ENCODE measurements at regions not wholly inside any gene's neighbourhood (a gene's known extent, or its start where the extent isn't known, plus 50 kb on each side); places are given as distances from the start of the nearest gene placed in this dataset.

DNA sequence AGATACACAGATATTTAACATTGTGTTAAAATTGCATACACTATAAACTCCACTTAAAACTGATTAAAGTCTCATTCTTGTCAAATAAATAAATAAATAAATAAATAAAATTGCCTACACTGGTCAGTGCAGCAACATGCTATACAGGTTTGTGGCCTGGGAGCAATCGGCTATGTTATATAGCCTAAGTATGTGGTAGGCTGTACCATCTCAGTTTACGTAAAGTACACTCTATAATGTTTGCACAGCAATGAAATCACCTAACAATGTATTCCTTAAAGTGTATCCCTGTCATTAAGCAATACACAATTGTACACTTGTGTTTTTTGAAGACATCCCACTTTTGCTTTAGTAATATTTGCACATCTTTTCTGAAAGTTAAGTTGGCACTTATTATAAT is 337.7 kb upstream of the SETBP1 start:
- no peak overlapping the region for H3K27ac ChIP-seq (ENCODE audit: control insufficient read depth, insufficient read depth, low read length)

DNA sequence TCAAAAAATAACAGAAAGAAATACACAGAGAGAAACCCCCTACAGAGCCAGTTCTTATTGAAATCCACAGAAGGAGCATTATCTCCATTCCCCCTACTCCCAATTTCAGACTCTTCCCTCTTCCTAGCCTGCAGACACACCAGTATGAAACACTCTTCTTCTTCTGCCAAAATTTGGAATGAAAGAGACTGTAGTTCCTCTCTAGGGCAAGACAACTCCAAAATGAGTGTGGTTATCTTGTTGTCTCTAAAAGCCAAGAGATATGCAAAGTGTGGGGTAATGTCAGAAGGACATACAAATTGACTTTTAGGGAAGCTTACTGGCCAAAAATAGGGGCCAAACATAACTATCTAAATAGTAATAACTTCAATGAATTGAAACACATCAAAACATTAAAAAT is 337.1 kb upstream of the SETBP1 start:
- H3K79me2 ChIP-seq (ENCODE audit: control insufficient read depth, insufficient read depth, low read length) = no peaks in the 10 kb centered on the region
- H4K20me1 ChIP-seq (ENCODE audit: control insufficient read depth, extremely low read depth, insufficient read depth, low read length) = no peaks in the 10 kb centered on the region
- FAIRE-seq = no peak
- H3K4me2 ChIP-seq (ENCODE audit: control insufficient read depth, extremely low read depth, insufficient read depth, low read depth, low read length) = no peak overlapping the region
- H3K4me3 ChIP-seq (ENCODE audit: control insufficient read depth in 2 of 3, extremely low read depth in 1 of 3, insufficient read depth in 2 of 3, low read depth in 1 of 3, low read length in 3 of 3) = no peak overlapping the region
- H2AFZ ChIP-seq (ENCODE audit: control insufficient read depth, low read length) = no peak overlapping the region
- no peaks in the 10 kb centered on the region for H3K36me3 ChIP-seq (ENCODE audit: control insufficient read depth in 2 of 2, extremely low read depth in 1 of 2, insufficient read depth in 2 of 2, low read length in 2 of 2)
- H3K27me3 ChIP-seq (ENCODE audit: control insufficient read depth, extremely low read depth, insufficient read depth, low read length) = no peaks in the 10 kb centered on the region
- dilution Hi-C loops (cut with MboI; ENCODE audit: extremely low pct_ligation_motif_present, low sequenced_read_pairs) = no loop called here
- H3K9me3 ChIP-seq (ENCODE audit: control insufficient read depth, low read depth, low read length) = no peaks in the 10 kb centered on the region
- peaks cover 16% of the 10 kb centered on the region for H3K4me1 ChIP-seq (ENCODE audit: control insufficient read depth, extremely low read depth, insufficient read depth, low read length)
- no peak overlapping the region for H3K9ac ChIP-seq (ENCODE audit: control insufficient read depth, extremely low read depth, insufficient read depth, low read length)
- DNase-seq (ENCODE audit: low read depth, low spot score) = no peak
- no peak overlapping the region for H3K27ac ChIP-seq (ENCODE audit: control insufficient read depth, insufficient read depth, low read length)
- TF ChIP-seq, protein P1, sequence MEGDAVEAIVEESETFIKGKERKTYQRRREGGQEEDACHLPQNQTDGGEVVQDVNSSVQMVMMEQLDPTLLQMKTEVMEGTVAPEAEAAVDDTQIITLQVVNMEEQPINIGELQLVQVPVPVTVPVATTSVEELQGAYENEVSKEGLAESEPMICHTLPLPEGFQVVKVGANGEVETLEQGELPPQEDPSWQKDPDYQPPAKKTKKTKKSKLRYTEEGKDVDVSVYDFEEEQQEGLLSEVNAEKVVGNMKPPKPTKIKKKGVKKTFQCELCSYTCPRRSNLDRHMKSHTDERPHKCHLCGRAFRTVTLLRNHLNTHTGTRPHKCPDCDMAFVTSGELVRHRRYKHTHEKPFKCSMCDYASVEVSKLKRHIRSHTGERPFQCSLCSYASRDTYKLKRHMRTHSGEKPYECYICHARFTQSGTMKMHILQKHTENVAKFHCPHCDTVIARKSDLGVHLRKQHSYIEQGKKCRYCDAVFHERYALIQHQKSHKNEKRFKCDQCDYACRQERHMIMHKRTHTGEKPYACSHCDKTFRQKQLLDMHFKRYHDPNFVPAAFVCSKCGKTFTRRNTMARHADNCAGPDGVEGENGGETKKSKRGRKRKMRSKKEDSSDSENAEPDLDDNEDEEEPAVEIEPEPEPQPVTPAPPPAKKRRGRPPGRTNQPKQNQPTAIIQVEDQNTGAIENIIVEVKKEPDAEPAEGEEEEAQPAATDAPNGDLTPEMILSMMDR (optimal IDR thresholded peaks at IDR 0.05 in 1 of 3, IDR thresholded peaks at IDR 0.05 in 1 of 3, conservative IDR thresholded peaks at IDR 0.05 in 1 of 3; ENCODE audit: extremely low read depth in 1 of 3, insufficient read depth in 2 of 3, low read length in 3 of 3) = no peak
- TF ChIP-seq EZH2 (IDR thresholded peaks at IDR 0.05; ENCODE audit: low read length) = no peak
- no peaks in the 10 kb centered on the region for H3K9me1 ChIP-seq (ENCODE audit: control insufficient read depth, extremely low read depth, insufficient read depth, low read length)

More for the DNA sequence above, 337.7 kb upstream of the SETBP1 start:
- Histone ChIP-seq H2AFZ (ENCODE audit: control insufficient read depth, low read length) (no peak overlapping the region), H4K20me1 (ENCODE audit: control insufficient read depth, extremely low read depth, insufficient read depth, low read length) (no peaks in the 10 kb centered on the region), H3K4me3 (ENCODE audit: control insufficient read depth in 2 of 3, extremely low read depth in 1 of 3, insufficient read depth in 2 of 3, low read depth in 1 of 3, low read length in 3 of 3) (no peak overlapping the region), H3K9ac (ENCODE audit: control insufficient read depth, extremely low read depth, insufficient read depth, low read length) (no peak overlapping the region), H3K4me1 (ENCODE audit: control insufficient read depth, extremely low read depth, insufficient read depth, low read length) (peaks cover 16% of the 10 kb centered on the region), H3K9me1 (ENCODE audit: control insufficient read depth, extremely low read depth, insufficient read depth, low read length) (no peaks in the 10 kb centered on the region), H3K79me2 (ENCODE audit: control insufficient read depth, insufficient read depth, low read length) (no peaks in the 10 kb centered on the region), H3K36me3 (ENCODE audit: control insufficient read depth in 2 of 2, extremely low read depth in 1 of 2, insufficient read depth in 2 of 2, low read length in 2 of 2) (no peaks in the 10 kb centered on the region), H3K4me2 (ENCODE audit: control insufficient read depth, extremely low read depth, insufficient read depth, low read depth, low read length) (no peak overlapping the region), H3K9me3 (ENCODE audit: control insufficient read depth, low read depth, low read length) (no peaks in the 10 kb centered on the region), H3K27me3 (ENCODE audit: control insufficient read depth, extremely low read depth, insufficient read depth, low read length) (no peaks in the 10 kb centered on the region)
- TF ChIP-seq, protein P1 (optimal IDR thresholded peaks at IDR 0.05 in 1 of 3, IDR thresholded peaks at IDR 0.05 in 1 of 3, conservative IDR thresholded peaks at IDR 0.05 in 1 of 3; ENCODE audit: extremely low read depth in 1 of 3, insufficient read depth in 2 of 3, low read length in 3 of 3) = no peak
- no peak for TF ChIP-seq EZH2 (IDR thresholded peaks at IDR 0.05; ENCODE audit: low read length)
- FAIRE-seq (no peak), DNase-seq (ENCODE audit: low read depth, low spot score) (no peak)
- dilution Hi-C loops (cut with MboI; ENCODE audit: extremely low pct_ligation_motif_present, low sequenced_read_pairs) = no loop called here

Measured in keratinocyte (primary cell).